Stimulated activated CD4-positive, alpha-beta T cell treated with anti-CD3 and anti-CD28 coated beads, TNF-alpha, amount 100 ng/mL, for 48 hours (primary cell): ENCODE measurements at regions not wholly inside any gene's neighbourhood (a gene's known extent, or its start where the extent isn't known, plus 50 kb on each side); places are given as distances from the start of the nearest gene placed in this dataset.
A peak's percentile ranks its signal among the peaks of the same experiment; 100 is the strongest.
"Not testable (repeated sequence)": the region's sequence is repeated elsewhere in the genome, so short reads cannot be mapped to it uniquely, and the experiment has no call there.

Source experiments
- DNase-seq, 3 donors: peaks; one replicate each; pipeline ENCODE4 v3.0.0-alpha.2; 2020; ENCODE audit warnings: low read depth in 3 of 3

DNA sequence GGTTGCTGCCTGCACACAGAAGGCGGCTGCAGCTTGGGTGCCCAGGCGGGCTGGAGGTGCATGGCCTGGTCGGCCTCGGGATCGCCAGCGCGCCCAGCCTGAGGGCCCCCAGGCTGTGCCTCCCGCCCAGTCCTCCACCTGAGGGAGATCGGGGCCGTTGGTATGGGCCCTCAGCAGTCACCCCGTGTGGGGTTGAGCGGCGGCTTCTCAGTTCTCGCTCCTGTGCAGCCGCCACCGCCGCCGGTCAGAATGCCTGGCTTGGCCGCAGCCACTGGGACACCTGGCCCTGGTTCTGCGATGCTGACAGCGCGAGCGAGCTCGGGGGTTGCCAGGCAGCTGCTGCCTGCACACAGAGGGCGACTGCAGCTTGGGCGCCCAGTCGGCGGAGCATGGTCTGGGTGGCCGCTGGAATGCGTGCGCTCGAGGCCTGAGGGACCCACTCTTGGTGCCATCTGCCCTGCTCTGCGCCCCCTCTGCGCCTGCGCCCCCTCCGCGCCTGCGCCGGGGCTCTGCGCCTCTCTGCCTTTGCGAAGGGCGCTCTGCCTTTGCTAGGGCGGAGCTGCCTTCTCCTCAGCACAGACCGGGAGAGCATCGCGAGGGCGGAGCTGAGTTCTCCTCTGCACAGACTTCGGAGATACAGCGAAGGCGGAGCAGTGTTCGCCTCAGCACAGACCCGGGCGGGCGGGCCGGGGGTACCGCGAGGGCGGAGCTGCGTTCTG is 84.6 kb upstream of the ZNG1F start:
- DNase-seq: peak; percentile 35 to 68 (median 53)

- DNase-seq: peak in 1 of 3 donors; percentile 12
Observed at GRCh38 chr9:41272879-41273548, 83.9 kb upstream of the ZNG1F start.

DNA sequence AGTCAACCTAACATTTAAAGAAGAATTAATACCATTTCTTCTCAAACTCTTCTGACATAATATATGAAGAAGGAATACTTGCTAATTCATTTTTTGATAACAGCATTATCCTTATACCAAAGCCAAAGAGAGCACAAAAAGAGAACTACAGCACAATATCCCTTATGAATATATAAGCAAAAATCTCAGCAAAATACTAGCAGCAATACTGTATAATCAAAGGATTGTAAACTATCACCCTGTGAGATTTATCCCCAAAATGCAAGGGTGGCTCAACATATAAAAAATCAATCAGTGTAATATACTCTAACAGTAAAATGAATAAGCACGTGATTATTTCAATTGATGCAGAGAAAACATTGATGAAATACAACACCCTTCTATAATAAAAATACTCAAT is 81.9 kb upstream of the ZNG1F start:
- not testable (repeated sequence) for DNase-seq

DNA sequence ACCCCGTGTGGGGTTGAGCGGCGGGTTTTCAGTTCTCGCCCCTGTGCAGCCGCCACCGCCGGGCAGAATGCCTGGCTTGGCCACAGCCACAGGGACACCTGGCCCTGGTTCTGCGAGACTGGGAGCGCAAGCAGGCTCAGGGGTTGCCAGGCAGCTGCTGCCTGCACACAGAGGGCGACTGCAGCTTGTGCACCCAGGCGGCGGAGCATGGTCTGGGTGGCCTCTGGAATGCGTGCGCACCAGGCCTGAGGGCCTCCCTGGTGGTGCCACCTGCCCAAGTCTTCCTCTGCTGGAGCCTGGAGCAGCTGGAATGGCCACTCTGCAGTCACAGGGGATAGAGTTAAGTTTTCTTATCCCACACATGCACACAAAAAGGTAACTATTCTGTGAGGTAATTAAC is 80.4 kb upstream of the ZNG1F start:
- not testable (repeated sequence) for DNase-seq

DNA sequence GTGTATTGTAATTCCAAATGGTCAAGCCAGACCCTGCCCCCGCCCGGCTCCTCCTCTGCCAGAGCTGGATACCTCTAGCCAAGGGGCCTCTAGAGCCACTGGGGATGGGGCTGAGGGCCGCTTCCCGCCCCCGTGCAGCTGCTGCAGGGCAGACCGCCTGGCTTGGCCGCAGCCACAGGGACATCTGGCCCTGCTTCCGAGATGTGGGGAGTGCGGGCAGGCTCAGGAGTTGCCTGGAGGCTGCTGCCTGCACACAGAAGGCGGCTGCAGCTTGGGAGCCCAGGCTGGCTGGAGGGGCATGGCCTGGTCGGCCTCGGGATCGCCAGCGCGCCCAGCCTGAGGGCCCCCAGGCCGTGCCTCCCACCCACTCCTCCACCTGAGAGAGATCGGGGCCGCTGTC is 79.9 kb upstream of the ZNG1F start:
- not testable (repeated sequence) for DNase-seq

DNA sequence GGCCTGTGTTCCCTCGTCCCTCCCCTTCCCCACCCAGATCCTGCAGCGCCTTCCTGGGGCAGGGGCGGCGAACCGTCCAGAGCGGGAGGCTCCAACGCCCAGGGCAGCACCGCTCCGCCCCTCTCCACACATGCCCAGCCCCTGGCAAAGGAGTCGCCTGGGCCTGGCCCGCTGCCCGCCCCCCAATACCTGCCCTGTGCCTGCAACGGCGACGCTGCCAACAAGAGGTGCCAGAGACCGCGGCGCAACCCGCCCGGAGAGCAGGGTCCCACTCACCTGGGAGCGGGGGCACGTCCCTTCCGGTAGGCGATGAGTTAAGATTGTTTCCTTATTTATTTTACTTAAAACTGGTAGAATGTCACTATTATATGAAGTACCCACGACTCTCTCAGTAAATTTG is 77.5 kb upstream of the ZNG1F start:
- not testable (repeated sequence) for DNase-seq

DNA sequence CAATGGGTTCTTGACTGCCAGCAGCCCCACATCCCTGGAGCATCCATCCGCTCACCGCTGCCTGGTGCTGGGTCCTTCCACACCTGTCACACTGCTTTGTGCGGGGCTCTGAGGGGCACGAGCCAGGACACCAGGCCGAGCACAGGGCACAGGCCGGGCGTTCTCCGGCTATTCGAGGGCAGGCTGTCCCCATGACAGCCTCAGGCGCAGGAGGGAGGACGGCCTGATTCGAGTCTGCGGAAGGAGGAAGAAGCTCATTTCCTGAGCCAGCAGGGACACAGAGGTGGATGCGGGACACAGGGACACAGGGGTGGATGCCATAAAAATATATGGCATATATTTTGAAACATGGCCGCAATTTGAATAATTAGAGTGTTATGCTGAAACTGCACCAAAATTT is 76.9 kb upstream of the ZNG1F start:
- not testable (repeated sequence) for DNase-seq

DNA sequence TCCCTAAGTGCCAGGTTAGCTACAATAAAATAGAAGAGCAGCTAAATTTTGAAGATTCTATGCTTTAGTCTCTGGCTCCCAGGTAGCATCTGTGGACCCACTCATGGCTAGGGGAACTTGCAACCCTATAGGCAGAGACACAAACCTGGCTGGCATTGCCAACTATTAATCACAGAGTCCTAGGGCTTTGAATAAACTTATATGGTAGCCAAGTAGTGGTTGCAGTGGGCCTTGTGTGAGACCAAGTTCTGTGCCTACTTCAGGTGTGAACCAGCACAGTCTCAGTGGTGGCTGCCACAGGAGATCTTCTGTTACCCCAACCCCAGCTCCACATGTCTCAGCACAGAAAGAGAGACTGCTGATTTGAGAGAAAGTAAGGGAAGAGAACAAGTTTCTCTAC is 62.9 kb upstream of the ZNG1F start:
- DNase-seq: not testable (repeated sequence)

- not testable (repeated sequence) for DNase-seq
Observed at GRCh38 chr9:41251101-41251500, 62.0 kb upstream of the ZNG1F start.

DNA sequence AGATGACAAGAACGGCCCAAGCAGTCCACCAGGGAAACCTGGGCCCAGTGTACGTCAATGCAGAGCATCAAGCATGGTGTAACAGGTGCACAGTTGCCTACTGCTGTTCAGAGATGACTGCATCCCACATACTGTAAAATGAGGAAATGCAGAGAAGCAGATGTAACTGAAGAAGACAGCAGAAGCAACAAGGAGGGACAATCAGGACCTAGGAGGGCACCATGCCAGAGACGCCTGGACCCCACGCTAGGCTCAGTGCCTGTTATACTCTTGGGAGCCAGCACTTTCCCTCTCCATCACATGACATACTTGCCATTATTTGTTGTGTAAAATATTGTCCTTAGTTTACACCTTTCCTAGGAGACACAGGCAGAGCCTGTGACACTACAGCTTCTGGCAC is 57.6 kb upstream of the ZNG1F start:
- not testable (repeated sequence) for DNase-seq
